GM21381 (cell line): ENCODE measurements at regions not wholly inside any gene's neighbourhood (a gene's known extent, or its start where the extent isn't known, plus 50 kb on each side); places are given as distances from the start of the nearest gene placed in this dataset.

Experiments
- ATAC-seq: cut with Tn5 transposase; IDR thresholded peaks from one replicate; pipeline ENCODE4 v1.9.1; 2021; ENCODE audit warnings: mild to moderate bottlenecking, moderate library complexity; ENCODE audit not compliant: unreplicated experiment

DNA sequence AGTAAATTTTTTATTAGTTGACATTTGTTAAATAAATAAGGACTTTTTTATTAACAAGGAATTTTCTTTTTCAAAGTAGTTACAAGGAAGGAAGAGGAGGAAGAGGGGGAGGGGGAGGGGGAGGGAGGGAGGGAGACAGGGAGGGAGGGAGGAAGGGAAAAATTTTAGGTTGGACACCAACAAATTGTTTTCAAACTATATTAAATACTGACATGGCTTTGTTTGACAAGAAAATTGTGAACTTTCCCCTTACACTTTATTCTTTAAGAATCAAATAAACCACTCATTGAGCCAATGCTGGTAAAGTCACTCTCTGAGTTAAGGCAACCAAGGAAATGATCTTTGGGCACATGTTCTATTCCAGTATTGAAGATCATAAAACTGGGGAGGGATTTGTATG is 115.7 kb upstream of the PPP2R3A start:
- ATAC-seq: no peak

- no peak for ATAC-seq
These were observed 114.1 kb upstream of the PPP2R3A start for GRCh38 chr3:135851201-135852081.

GRCh38 chr3:135853981-135854380 is 111.5 kb upstream of the PPP2R3A start:
- ATAC-seq: no peak

- no peak for ATAC-seq
These were observed 104.8 kb upstream of the PPP2R3A start for GRCh38 chr3:135860761-135861160.

DNA sequence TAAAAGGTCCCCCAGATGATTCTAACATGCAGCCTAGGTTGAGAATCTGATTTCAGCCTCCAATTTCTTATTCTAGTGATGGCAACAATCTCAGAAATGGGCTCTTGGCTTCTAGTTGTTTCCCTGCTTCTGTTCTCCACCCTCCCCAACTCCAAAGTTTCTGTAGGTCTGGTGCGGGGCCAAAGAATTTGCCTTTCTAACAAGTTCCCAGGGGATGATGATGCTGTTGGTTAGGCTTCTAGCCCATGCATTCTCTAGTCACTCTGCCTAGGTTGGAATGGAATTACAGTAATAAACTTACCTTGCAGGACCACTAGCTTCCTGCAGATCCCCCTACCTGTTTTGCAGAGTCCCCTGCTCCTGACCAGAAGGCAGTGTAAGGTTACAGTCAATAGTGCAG is 103.2 kb upstream of the PPP2R3A start:
- no peak for ATAC-seq

- ATAC-seq: no peak
These were observed 101.5 kb upstream of the PPP2R3A start for GRCh38 chr3:135864060-135864459.

- no peak for ATAC-seq
These were observed 100.4 kb upstream of the PPP2R3A start for GRCh38 chr3:135865085-135865484.

- no peak for ATAC-seq
These were observed 100.0 kb upstream of the PPP2R3A start for GRCh38 chr3:135865553-135865952.

DNA sequence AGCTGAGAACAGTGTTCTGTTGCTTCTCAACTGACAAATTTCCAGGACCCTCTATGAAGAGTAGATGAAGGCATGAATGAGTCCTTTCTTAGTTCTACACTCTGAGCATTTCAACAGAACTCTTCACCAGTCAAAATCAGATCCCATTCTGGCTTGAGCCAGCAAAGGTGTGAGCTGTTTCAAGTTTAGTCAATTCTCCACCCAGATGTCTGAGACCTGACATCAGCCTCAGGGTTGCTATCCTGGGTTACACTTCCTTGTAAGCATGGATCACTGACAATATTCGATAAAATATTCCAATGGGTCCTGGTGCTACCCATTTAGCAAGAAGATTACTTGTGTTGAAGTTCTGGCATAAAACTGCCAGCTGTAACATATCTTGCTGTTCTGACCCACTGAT is 97.6 kb upstream of the PPP2R3A start:
- ATAC-seq: no peak

GRCh38 chr3:135868801-135869200 is 96.7 kb upstream of the PPP2R3A start:
- no peak for ATAC-seq

DNA sequence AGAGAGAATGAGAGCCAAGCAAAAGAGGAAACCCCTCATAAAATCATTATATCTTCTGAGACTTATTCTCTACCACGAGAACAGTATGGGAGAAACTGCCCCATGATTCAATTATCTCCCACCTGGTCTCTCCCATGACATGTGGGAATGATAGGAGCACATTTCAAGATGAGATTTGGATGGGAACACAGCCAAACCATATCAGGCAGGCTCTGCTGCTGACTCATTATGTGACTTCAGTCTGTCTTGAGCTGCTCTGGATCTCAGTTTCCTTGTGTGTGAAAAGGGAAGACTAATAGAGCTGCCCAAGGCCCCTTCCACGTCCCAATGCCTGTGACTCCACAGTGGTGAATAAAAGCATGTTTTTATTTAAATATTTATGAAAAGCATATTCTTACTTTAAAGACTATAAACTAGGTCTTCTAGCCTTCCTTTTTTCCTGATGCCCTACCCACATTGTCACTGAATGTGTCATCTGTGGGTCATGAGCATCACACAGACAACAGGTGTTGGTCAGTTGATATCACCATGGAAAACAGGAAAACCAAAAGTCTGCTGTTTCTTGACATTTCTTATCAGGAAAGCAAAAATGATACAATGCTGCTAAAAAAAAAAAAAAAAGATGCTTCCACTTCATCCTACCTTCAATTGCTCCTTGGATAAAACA is 96.0 kb upstream of the PPP2R3A start:
- ATAC-seq: no peak

GRCh38 chr3:135871311-135871710 is 94.2 kb upstream of the PPP2R3A start:
- ATAC-seq: no peak

DNA sequence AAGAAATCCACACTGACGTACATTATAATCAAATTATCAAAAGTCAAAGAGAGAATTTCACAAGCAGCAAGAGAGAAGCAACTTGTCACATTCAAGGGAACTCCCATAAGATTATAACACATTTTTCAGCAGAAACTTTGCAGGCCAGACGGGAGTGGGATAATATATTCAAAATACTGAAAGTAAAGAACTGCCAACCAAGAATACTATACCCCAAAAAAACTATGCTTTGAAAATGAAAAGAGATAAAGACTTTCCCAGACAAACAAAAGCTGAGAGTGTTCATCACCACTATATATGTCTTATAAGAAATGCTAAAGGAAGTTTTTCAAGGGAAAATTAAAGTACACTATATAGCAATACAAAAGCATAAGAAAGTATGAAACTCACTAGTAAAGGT is 91.5 kb upstream of the PPP2R3A start:
- no peak for ATAC-seq

GRCh38 chr3:135878501-135878900 is 87.0 kb upstream of the PPP2R3A start:
- no peak for ATAC-seq

DNA sequence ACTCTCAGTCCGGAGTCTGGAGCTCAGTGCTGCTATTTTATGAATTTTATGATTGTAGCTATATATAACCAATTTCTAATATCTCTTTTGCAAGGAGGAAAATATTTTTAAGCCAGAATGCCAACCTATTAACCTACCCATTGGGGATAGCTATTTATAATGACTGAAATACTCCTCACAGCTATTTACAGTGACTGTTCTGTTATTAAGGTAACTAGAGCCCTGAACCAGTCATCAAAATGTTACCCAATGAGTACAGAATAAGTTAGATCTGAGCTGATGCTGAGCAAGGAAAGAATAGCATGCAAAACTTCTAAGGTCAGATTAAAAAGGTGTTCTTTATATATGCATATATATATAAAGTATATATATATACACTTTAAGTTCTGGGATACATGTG is 79.6 kb upstream of the PPP2R3A start:
- ATAC-seq: no peak

- no peak for ATAC-seq
These were observed 78.3 kb upstream of the PPP2R3A start for GRCh38 chr3:135887220-135887619.

GRCh38 chr3:135889443-135889842 is 76.1 kb upstream of the PPP2R3A start:
- ATAC-seq: no peak

DNA sequence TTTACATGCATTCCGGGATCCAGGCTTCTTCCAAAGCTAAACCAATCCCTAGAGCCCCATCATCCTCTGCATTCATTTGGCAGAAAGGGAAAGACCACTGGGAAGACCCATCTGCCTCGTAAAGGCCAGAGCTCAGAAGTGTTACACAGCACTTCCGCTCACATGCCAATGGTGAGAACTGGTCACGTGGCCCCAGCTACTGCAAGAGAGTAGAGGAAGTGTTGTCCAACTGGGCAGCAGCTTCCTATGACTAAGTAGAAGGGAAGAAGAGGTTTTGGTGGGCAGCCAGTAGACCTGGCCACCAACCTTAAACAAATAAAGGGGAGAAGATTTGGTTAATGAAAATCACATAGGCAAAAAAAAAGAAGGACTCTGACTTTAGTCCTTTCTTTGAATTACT is 74.4 kb upstream of the PPP2R3A start:
- ATAC-seq: no peak

DNA sequence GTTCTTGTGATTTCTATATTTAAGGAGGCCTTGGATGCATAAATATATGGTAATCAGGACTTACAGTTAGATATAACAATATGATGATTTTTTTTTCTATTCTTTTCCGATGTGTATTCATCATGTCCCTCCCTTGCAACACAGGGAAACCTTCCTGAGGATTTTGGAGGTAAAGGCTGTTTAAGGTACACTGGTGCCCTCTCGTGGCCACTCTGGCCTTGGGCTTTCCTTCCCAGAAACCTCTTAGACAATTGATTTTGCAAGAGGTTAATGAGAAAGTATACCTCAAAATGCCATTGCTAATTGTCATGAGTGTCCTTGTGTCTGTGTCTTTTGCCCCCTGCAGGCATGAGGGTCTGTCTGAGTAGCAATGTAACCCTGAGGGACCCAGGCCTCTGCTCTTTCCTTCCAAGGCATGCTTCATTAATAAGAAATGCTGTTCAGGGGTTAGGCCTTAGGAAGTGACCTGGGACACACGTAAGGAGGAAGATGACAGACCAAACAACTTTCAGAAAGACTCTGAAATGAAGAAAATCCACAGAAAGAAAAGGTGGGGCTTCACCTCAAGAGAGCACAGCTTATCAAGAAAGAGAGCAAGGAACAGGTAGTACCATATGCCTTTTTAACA is 70.3 kb upstream of the PPP2R3A start:
- no peak for ATAC-seq

- no peak for ATAC-seq
These were observed 69.8 kb upstream of the PPP2R3A start for GRCh38 chr3:135895734-135896121.

DNA sequence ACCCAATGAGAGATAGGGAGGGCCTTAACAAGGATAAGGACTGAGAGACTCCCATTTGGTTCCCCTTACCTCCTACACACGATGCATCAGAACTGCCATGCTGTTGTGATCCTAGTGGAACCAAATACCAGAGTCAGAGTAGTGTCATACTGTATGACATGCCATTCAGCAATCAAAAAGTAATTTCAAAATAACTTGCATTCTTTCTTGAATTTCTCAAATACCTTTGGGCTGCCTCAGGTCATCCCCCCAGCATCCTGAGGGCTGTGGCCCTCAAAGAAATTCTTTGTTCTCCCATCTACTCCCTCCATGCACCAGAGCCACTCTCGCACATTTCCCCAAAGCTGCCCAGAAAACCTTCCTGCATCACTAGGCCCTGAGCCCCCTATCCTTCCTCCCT is 68.9 kb upstream of the PPP2R3A start:
- no peak for ATAC-seq

DNA sequence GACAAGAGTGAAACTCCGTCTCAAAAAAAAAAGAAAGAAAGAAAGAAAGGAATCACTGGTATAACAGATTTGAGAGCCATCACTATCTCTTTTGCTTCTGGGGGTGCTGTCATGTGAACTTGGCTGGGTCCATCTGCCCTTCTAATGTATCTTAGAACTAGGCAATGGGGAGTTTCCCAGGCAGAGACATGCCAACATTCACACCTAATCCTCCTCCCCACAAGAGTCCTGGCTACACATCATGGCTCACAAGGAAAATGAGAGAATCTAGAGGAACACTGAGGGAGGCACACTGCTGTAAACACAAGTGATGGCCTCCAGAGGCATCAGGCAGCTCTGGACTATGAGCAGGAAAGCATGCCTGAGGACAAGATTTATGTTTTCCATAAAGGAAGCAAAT is 67.8 kb upstream of the PPP2R3A start:
- ATAC-seq: no peak
